ENCODE measurements at regions not wholly inside any gene's neighbourhood (a gene's known extent, or its start where the extent isn't known, plus 50 kb on each side); places are given as distances from the start of the nearest gene placed in this dataset.
"Not testable (repeated sequence)": the region's sequence is repeated elsewhere in the genome, so short reads cannot be mapped to it uniquely, and the experiment has no call there.

GRCh38 chr22:22372086-22372485 is 127.5 kb downstream of the VPREB1 start:
- no peak for DNase-seq (ENCODE audit: low read depth)

- no peak for DNase-seq (ENCODE audit: low read depth)
These were observed 129.6 kb downstream of the VPREB1 start for GRCh38 chr22:22374163-22374562.

- no peak for DNase-seq (ENCODE audit: low read depth)
These were observed 130.0 kb downstream of the VPREB1 start for GRCh38 chr22:22374579-22374978.

GRCh38 chr22:22375576-22376351 is 131.2 kb downstream of the VPREB1 start:
- no peak for DNase-seq (ENCODE audit: low read depth)

DNA sequence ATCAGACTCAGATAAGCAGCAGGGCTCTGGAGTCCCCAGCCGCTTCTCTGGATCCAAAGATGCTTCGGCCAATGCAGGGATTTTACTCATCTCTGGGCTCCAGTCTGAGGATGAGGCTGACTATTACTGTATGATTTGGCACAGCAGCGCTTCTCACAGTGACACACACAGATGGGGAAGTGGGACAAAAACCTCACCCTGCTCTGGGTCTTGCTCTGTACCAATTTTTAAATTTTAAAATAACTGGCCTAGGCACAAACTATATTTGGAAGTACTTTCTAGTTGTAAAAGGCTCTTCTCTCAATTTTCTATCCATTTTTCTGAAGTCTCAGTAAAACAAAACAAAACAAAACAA is 131.7 kb downstream of the VPREB1 start:
- DNase-seq (ENCODE audit: low read depth), result no peak

GRCh38 chr22:22376884-22377283 is 131.7 kb downstream of the ZNF280B start:
- not testable (repeated sequence) for DNase-seq (ENCODE audit: low read depth)

GRCh38 chr22:22377335-22377734 is 131.2 kb downstream of the ZNF280B start:
- no peak for DNase-seq (ENCODE audit: low read depth)

- DNase-seq (ENCODE audit: low read depth), result no peak
These were observed 129.8 kb downstream of the ZNF280B start for GRCh38 chr22:22378446-22379415.

- DNase-seq (ENCODE audit: low read depth), result no peak
These were observed 128.2 kb downstream of the ZNF280B start for GRCh38 chr22:22380098-22381030.

DNA sequence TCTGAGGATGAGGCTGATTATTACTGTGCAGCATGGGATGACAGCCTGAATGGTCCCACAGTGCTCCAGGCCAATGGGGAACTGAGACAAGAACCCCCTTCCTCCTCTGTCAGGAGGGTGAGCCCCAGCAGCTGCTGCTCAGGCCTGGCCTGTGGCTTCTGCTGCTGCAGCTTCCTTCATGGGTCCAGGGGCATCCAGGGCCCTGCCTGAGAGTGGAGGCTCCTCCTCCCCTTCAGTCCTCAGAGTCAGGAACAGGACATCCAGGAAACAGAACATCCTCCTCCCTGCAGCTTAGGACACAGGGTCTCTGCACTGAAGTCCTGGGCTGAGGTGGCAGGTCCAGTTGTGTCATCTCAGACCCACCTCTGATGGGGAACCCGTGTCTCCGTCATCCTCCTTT is 127.2 kb downstream of the ZNF280B start:
- DNase-seq (ENCODE audit: low read depth), result not testable (repeated sequence)

DNA sequence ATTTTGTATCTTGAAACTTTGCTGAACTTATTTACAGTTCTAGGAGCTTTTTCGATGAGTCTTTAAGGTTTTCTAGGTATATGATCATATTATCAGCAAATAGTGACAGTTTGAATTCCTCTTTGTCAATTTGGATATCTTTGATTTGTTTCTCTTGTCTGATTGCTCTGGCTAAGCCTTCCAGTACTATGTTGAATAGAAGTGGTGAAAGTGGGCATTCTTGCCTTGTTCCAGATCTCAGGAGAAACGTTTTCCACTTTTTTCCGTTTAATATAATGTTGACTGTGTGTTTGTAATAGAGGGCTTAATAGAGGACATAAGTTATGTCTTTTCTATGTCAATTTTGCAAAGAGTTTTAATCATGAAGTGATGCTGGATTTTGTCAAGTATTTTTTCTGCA is 124.3 kb downstream of the ZNF280B start:
- no peak for DNase-seq (ENCODE audit: low read depth)

DNA sequence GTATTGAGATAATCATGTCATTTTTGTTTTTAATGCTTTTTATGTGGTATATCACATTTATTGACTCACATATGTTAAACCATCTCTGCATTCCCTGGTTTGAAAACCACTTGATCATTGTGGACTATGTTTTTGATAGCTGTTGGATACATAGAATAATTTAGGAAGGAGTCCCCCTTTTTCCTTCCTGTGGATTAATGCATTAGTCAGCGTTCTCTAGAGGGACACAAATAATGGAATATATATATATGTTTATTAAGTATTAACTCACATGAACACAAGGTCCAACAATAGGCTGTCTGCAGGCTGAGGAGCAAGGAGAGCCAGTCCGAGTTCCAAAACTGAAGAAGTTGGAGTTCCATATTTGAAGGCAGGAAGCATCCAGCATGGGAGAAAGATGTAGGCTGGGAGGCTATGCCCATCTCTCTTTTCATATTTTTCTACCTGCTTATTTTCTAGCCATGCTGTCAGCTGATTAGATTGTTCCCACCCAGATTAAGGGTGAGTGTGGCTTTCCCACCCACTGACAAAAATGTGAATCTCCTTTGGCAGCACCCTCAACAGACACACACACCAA is 123.8 kb downstream of the ZNF280B start:
- no peak for DNase-seq (ENCODE audit: low read depth)

DNA sequence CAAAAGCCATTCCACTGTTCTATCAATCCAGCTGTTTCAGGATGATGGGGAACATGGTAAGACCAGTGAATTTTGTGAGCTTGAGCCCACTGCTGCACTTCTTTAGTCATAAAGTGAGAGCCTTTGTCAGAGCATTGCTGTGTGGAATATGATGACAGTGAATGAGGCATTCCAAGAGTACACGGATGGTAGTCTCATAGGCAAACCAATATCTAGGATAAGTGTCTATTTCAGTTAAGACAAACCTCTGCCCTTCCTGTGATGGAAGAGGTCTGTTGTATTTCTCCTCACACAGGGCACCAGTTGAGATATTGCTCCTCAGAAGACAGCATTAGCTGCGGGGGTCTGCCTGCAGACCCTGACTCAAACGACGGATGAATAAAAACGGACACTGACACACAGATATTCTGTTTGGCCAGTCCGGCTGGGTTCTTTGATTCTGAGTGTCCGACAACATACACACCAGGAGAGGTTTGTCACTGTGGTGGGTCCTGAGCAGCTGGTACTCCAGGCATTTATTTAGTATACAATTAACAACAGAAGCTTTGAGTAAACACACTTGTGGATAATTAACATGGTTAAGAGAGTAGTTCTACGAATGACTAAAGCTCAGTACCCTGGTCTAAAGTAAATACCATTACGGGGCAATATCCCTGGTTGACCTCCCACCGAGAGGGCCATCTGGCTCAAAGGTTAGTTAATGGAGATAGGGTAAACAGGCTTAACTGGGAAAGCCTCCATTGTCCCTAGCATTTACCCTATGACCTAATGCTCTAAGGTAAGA is 121.7 kb downstream of the ZNF280B start:
- DNase-seq (ENCODE audit: low read depth), result no peak

- DNase-seq (ENCODE audit: low read depth), result no peak
These were observed 121.2 kb downstream of the ZNF280B start for GRCh38 chr22:22387386-22387736.

GRCh38 chr22:22388090-22388489 is 120.5 kb downstream of the ZNF280B start:
- DNase-seq (ENCODE audit: low read depth), result no peak

DNA sequence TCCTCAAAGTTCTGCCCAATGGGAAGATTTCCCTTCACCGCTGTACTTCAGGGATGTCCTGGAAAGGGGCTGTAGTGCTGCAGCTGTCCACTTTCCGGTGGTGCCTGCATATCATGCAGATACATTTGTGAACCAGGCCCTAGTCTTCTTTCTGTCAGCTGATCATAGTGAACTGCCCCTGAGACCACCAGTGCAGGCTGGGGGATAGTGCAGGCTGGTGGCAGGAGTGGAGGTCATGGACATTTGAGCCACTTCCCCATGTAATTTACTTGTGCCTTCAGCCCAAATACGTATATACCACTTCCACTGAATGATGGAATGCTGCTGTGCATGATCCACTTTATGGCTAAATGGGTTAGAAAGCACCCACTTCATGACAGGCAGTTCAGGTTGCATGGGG is 120.0 kb downstream of the ZNF280B start:
- DNase-seq (ENCODE audit: low read depth), result no peak

DNA sequence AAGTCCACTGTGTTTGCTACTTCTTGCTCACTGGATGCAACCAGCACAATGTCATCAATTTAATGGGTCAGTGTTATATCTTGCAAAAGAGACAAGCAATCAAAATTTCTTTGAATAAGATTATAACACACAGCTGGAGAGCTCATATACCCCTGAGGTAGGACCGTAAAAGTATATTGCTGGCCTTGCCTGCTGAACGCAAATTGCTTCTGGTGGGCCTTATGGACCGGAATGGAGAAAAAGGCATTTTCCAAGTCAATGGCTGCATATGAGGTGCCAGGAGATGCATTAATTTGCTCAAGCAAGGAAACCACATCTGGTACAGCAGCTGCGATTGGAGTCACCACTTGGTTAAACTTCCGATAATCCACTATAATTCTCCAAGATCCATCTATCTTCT is 119.1 kb downstream of the ZNF280B start:
- DNase-seq (ENCODE audit: low read depth), result no peak

GRCh38 chr22:22390989-22391388 is 117.6 kb downstream of the ZNF280B start:
- no peak for DNase-seq (ENCODE audit: low read depth)

DNA sequence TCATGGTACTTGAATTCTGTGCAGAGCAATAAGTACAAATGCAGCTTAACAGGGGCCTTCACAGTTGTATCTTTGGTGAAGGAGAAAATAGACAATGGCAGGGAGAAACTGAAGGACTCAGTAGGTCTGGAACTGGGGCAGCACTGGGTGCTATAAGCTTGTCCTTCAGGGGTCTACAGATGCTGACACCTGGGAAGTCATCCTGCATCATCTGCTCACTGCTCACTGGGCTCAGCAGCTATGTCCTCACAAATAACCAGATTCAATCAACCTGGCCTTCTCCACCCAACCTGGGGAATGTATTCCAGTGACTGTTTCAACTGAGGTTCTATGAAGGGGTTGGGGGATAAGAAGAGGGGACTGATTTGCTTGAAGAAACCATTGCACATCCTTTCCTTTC is 117.0 kb downstream of the ZNF280B start:
- DNase-seq (ENCODE audit: low read depth), result no peak

DNA sequence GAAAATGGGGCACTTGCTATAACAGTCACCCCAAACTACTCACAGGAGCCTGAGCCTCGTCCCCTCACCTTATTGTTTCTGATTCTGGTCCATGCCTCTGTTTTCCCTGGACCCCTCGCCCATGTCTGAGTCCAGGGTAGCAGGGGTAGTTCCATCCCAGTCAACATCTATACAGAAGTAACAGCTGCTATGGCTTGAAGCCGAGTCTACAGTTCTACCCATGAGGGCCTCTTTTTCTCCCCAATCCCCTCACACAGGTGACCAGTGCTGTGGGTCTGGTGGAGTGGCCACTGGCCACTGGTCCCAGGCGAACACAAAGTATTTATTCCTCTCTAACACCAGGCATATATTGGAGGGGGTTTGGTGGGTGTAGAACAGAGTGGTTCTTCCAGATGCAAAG is 116.4 kb downstream of the ZNF280B start:
- no peak for DNase-seq (ENCODE audit: low read depth)

GRCh38 chr22:22394591-22394990 is 114.0 kb downstream of the ZNF280B start:
- no peak for DNase-seq (ENCODE audit: low read depth)

Measured in renal cortical epithelial cell (primary cell).